ENCODE measurements at regions not wholly inside any gene's neighbourhood (a gene's known extent, or its start where the extent isn't known, plus 50 kb on each side); places are given as distances from the start of the nearest gene placed in this dataset.

DNA sequence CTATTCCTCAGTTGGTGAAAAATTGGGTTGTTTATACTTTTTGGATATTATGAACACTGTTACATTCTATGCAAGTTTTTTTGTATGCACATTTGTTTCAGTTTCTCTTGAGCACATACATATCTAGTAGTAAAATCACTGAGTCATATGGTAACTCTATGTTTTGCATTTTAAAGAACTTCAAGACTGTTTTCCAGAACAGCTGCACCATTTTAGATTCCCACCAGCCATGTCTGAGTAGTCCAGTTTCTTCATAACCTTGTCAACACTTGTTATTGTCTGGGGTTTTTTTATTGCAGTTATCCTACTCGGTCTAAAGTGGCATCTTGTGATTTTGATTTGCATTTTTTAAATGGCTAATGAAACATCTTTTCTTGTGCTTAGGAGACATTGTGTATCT is 100.3 kb upstream of the OTOS start:
- TF ChIP-seq CTCF (IDR thresholded peaks at IDR 0.05; ENCODE audit: insufficient read depth, low read depth, low read length), result no peak
- TF ChIP-seq EZH2 (IDR thresholded peaks at IDR 0.05; ENCODE audit: insufficient read depth, low read length), result no peak

Measured in astrocyte (in vitro differentiated cells and primary cell).